HT1080 (cell line): ENCODE measurements at regions not wholly inside any gene's neighbourhood (a gene's known extent, or its start where the extent isn't known, plus 50 kb on each side); places are given as distances from the start of the nearest gene placed in this dataset.

ENCODE experiments used
- DNase-seq: peaks from one replicate; pipeline ENCODE4 v3.0.0-alpha.2; 2015; ENCODE audit warnings: low read depth

- no peak for DNase-seq
Observed at GRCh38 chr9:551986-552929, 289.2 kb upstream of the DMRT1 start.

- no peak for DNase-seq
Observed at GRCh38 chr9:555493-555892, 286.0 kb upstream of the DMRT1 start.

- DNase-seq = no peak
Observed at GRCh38 chr9:556199-556598, 285.3 kb upstream of the DMRT1 start.

GRCh38 chr9:556675-557074 is 284.8 kb upstream of the DMRT1 start:
- no peak for DNase-seq

- no peak for DNase-seq
Observed at GRCh38 chr9:557601-558201, 283.8 kb upstream of the DMRT1 start.

- DNase-seq = no peak
Observed at GRCh38 chr9:561427-561826, 280.1 kb upstream of the DMRT1 start.

GRCh38 chr9:563200-563599 is 278.3 kb upstream of the DMRT1 start:
- DNase-seq = no peak

GRCh38 chr9:565528-565927 is 276.0 kb upstream of the DMRT1 start:
- no peak for DNase-seq

GRCh38 chr9:567128-567746 is 274.3 kb upstream of the DMRT1 start:
- DNase-seq = no peak

GRCh38 chr9:567747-568305 is 273.7 kb upstream of the DMRT1 start:
- no peak for DNase-seq

GRCh38 chr9:569296-569695 is 272.2 kb upstream of the DMRT1 start:
- DNase-seq = no peak

GRCh38 chr9:570187-570586 is 271.3 kb upstream of the DMRT1 start:
- no peak for DNase-seq

- no peak for DNase-seq
Observed at GRCh38 chr9:571066-571465, 270.4 kb upstream of the DMRT1 start.

- no peak for DNase-seq
Observed at GRCh38 chr9:571741-572140, 269.8 kb upstream of the DMRT1 start.

GRCh38 chr9:573691-574410 is 267.6 kb upstream of the DMRT1 start:
- no peak for DNase-seq

- DNase-seq = no peak
Observed at GRCh38 chr9:575139-575538, 266.4 kb upstream of the DMRT1 start.

- no peak for DNase-seq
Observed at GRCh38 chr9:580652-581342, 260.7 kb upstream of the DMRT1 start.

- peak; percentile 11 for DNase-seq
Observed at GRCh38 chr9:581673-582497, 259.6 kb upstream of the DMRT1 start.

GRCh38 chr9:582775-583174 is 258.7 kb upstream of the DMRT1 start:
- DNase-seq = no peak

- DNase-seq = no peak
Observed at GRCh38 chr9:587527-587926, 254.0 kb upstream of the DMRT1 start.
